Liver (tissue), 3 donors: ENCODE measurements at regions not wholly inside any gene's neighbourhood (a gene's known extent, or its start where the extent isn't known, plus 50 kb on each side); places are given as distances from the start of the nearest gene placed in this dataset.

ENCODE experiments used
- ATF3 ChIP-seq: IDR thresholded peaks from 2 replicates; pipeline ENCODE4 v1.6.1; 2016; ENCODE audit warnings: antibody characterized with exemption
- CTCF ChIP-seq: fragments of 150-350 bp; IDR thresholded peaks from 2 replicates; pipeline ENCODE4 v1.5.1; 2017; ENCODE audit warnings: improper control_type of control experiment, low read depth, low read length; ENCODE audit not compliant: missing input control
- EGR1 ChIP-seq, 2 donors: IDR thresholded peaks; 2 replicates each; pipeline ENCODE4 v1.6.1; 2016 to 2018; ENCODE audit warnings: antibody characterized with exemption in 2 of 2, low read depth in 2 of 2
- GABPA ChIP-seq, 2 donors: IDR thresholded peaks in 1 of 2; conservative IDR thresholded peaks in 1 of 2; 2 replicates each; pipeline ENCODE4 v1.6.1; 2016; ENCODE audit warnings: antibody characterized with exemption in 2 of 2, mild to moderate bottlenecking in 1 of 2, moderate library complexity in 1 of 2
- MAX ChIP-seq: IDR thresholded peaks from 2 replicates; pipeline ENCODE4 v1.6.1; 2016; ENCODE audit warnings: antibody characterized with exemption
- REST ChIP-seq: IDR thresholded peaks from 2 replicates; pipeline ENCODE4 v1.6.1; 2016; ENCODE audit warnings: antibody characterized with exemption, mild to moderate bottlenecking
- RXRA ChIP-seq, 2 donors: IDR thresholded peaks; 2 replicates each; pipeline ENCODE4 v1.6.1; 2017 to 2018; ENCODE audit warnings: antibody characterized with exemption in 2 of 2, mild to moderate bottlenecking in 1 of 2
- SP1 ChIP-seq: IDR thresholded peaks from 2 replicates; pipeline ENCODE4 v1.6.1; 2018; ENCODE audit warnings: antibody characterized with exemption, mild to moderate bottlenecking
- TAF1 ChIP-seq: conservative IDR thresholded peaks from 2 replicates; pipeline ENCODE4 v1.6.1; 2016; ENCODE audit warnings: antibody characterized with exemption, mild to moderate bottlenecking
- YY1 ChIP-seq: IDR thresholded peaks from 2 replicates; pipeline ENCODE4 v1.6.1; 2016; ENCODE audit warnings: antibody characterized with exemption, mild to moderate bottlenecking
- donor health status: healthy.
- donor health status: healthy.

- no peak for TF ChIP-seq YY1
- TF ChIP-seq CTCF, result no peak
- TF ChIP-seq MAX, result no peak
- TF ChIP-seq REST, result no peak
- no peak for TF ChIP-seq SP1
- no peak for TF ChIP-seq GABPA (IDR thresholded peaks at IDR 0.05 in 1 of 2, conservative IDR thresholded peaks at IDR 0.05 in 1 of 2)
- no peak for TF ChIP-seq TAF1
- TF ChIP-seq ATF3, result no peak
- TF ChIP-seq EGR1 (IDR thresholded peaks at IDR 0.05; ENCODE audit: low read depth in 2 of 2), result no peak
- no peak for TF ChIP-seq RXRA (IDR thresholded peaks at IDR 0.05)
Observed at GRCh38 chr2:21664083-21664482, 540.3 kb downstream of the TDRD15 start.
